A549 (cell line): ENCODE measurements at regions not wholly inside any gene's neighbourhood (a gene's known extent, or its start where the extent isn't known, plus 50 kb on each side); places are given as distances from the start of the nearest gene placed in this dataset.

Source experiments
- EP300 ChIP-seq, 2 experiments: fragments of >200 bp; sonication (Bioruptor Twin); formaldehyde crosslinking; IDR thresholded peaks; 2 replicates in 1 of 2; 3 replicates in 1 of 2; pipeline ENCODE4 v1.6.1; 2016 to 2017
- HDAC2 ChIP-seq: fragments of 200-600 bp; sonication (generic); IDR thresholded peaks from 2 replicates; pipeline ENCODE4 v1.6.1; 2016
- HOXA7 ChIP-seq: fragments of 250-450 bp; sonication (Bioruptor Pico); IDR thresholded peaks from 2 replicates; pipeline ENCODE4 v1.5.0; 2020; ENCODE audit warnings: mild to moderate bottlenecking, moderate library complexity
- POLR2A ChIP-seq: IDR thresholded peaks from 2 replicates; pipeline ENCODE4 v1.6.1; 2012; ENCODE audit warnings: mild to moderate bottlenecking, low read length
- RAD21 ChIP-seq, 2 experiments: fragments of >200 bp in 1 of 2; sonication (Bioruptor Twin) in 1 of 2; formaldehyde crosslinking in 1 of 2; IDR thresholded peaks in 1 of 2; conservative IDR thresholded peaks in 1 of 2; 2 replicates in 1 of 2; 3 replicates in 1 of 2; pipeline ENCODE4 v1.6.1; 2012 to 2018; ENCODE audit warnings: inconsistent platforms in 1 of 2
- RCOR1 ChIP-seq: fragments of 150-350 bp; IDR thresholded peaks from 2 replicates; pipeline ENCODE4 v1.6.1; 2014; ENCODE audit warnings: antibody characterized with exemption, low read length, low read depth
- TF ChIP-seq, protein P1 (sequence below): IDR thresholded peaks from 2 replicates; pipeline ENCODE4 v1.6.1; 2012; ENCODE audit warnings: low read depth, borderline replicate concordance
- TF ChIP-seq, protein P2 (sequence below): fragments of >200 bp; sonication (Bioruptor Twin); formaldehyde crosslinking; IDR thresholded peaks from 3 replicates; pipeline ENCODE4 v1.5.1; 2016

DNA sequence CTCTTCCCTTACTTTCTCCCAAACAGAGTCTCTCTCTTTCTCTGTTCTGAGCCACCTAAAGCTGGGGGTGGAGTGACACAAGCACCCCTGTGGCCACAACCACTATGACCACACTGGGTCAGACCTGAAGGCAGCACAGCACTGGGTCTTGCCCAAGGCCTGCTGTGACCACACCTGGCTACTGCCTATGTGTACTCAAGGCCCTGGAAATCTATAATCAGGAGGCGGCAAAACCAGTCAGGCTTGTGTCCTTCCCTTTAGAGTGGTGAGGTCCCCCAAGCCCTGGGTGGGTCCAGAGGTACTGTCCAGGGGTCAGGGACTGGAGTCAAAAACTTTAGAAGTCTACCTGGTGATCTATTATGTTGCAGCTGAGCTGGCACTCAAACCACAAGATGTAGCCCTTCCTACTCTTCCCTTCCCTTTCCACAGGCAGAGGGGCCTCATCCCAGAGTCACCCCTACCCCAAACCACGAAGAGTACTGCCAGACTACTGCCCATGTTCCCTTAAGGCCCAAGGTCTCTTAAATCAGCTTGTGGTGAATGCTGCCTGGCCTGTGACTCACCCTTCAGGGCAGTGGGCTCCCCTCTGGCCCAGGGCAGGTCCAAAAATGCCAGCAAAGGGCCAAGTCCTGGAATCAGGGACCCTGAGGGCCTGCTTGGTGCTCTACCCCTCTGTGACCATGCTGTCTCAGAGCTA, 179.8 kb upstream of the DYRK2 start:
- TF ChIP-seq HDAC2 = no peak
- no peak for TF ChIP-seq EP300 (IDR thresholded peaks at IDR 0.05)
- TF ChIP-seq HOXA7 (CRISPR knock-in tag) = no peak
- no peak for TF ChIP-seq RCOR1
- no peak for TF ChIP-seq POLR2A
- TF ChIP-seq, protein P1, sequence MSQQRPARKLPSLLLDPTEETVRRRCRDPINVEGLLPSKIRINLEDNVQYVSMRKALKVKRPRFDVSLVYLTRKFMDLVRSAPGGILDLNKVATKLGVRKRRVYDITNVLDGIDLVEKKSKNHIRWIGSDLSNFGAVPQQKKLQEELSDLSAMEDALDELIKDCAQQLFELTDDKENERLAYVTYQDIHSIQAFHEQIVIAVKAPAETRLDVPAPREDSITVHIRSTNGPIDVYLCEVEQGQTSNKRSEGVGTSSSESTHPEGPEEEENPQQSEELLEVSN = no peak
- TF ChIP-seq, protein P2, sequence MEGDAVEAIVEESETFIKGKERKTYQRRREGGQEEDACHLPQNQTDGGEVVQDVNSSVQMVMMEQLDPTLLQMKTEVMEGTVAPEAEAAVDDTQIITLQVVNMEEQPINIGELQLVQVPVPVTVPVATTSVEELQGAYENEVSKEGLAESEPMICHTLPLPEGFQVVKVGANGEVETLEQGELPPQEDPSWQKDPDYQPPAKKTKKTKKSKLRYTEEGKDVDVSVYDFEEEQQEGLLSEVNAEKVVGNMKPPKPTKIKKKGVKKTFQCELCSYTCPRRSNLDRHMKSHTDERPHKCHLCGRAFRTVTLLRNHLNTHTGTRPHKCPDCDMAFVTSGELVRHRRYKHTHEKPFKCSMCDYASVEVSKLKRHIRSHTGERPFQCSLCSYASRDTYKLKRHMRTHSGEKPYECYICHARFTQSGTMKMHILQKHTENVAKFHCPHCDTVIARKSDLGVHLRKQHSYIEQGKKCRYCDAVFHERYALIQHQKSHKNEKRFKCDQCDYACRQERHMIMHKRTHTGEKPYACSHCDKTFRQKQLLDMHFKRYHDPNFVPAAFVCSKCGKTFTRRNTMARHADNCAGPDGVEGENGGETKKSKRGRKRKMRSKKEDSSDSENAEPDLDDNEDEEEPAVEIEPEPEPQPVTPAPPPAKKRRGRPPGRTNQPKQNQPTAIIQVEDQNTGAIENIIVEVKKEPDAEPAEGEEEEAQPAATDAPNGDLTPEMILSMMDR = no peak
- no peak for TF ChIP-seq RAD21 (conservative IDR thresholded peaks at IDR 0.05 in 1 of 2, IDR thresholded peaks at IDR 0.05 in 1 of 2)
